GM21526 (cell line): ENCODE measurements at regions not wholly inside any gene's neighbourhood (a gene's known extent, or its start where the extent isn't known, plus 50 kb on each side); places are given as distances from the start of the nearest gene placed in this dataset.
A peak's percentile ranks its signal among the peaks of the same experiment; 100 is the strongest.

Experiments
- ATAC-seq: cut with Tn5 transposase; IDR thresholded peaks from one replicate; pipeline ENCODE4 v1.9.1; 2021; ENCODE audit warnings: moderate library complexity; ENCODE audit not compliant: unreplicated experiment, low FRiP score

GRCh38 chr14:49994951-49995561, 102.2 kb downstream of the ARF6 start:
- no peak for ATAC-seq

DNA sequence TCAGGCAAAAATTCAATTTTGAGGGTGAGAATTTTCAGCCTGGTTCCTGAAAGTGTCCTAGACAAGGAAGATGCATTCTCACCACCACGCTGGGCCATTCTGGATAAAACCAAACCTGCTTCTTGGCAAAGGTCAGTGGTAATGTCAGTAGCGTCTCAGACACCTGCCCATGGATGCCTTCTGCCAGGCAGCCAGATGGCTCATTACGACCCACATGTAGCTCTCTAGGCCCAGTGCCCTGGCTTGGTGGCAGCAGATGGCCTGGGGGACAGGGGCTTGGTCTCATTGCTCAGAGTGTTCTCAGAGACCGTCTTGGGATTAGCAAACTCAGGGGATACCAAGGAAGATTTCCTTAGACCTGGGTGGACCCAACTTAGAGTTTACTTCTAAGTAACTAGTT, 105.1 kb downstream of the ARF6 start:
- no peak for ATAC-seq

DNA sequence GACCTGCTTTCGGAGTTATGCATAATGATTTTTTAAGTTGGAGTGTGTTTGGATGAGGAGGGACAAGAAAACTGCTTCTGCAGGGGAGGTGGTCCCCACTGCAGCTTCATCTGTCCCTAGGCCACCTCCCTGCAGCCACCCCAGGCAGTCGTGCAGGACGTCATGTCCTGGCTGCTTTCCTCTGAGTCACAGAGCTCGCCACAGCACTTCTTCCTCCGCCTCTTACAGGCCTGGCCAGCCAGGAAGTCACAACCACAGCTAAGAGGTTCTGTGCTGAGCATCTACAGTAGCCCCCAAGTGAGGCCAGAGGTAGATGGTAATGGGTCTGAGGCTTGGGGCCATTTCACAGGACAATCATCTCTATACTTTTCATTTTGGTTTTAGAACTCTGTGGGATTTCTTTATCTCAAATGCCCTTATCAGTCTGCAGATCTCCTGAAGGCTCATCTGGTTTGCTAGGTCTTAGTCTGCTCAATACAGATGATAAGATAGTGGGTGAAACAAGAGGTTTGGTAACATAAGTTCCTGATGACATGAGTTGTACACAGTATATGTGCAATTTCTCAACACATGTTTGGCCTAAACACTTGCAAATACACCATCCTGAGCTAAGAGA, 106.4 kb downstream of the ARF6 start:
- ATAC-seq: peak; percentile 51

DNA sequence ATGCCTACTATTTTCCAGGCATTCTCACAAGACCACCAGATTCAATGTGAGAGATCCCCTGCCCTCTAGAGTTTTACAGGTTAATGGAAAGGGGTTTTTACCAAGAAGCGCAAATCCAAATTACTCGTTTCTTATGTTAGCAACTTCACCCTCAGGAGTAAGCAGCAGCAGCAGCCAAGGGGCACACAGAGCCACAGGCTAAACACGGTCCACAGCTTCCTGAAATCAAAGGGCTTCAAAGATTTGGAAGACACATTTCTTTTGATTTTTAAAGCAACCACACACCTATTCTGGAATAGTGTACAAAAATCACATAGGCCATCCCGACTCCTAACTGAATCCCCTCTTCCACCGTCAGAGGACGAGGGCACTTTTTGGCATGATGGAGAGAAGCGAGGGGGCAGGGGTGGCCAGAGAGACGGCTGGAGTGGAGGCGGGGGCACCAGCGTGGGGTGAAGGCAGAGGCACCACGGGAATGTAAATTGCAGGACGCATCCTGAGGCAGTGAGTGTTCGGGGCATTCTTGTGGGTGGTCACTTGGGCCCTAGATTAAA, 107.0 kb downstream of the ARF6 start:
- ATAC-seq: no peak

DNA sequence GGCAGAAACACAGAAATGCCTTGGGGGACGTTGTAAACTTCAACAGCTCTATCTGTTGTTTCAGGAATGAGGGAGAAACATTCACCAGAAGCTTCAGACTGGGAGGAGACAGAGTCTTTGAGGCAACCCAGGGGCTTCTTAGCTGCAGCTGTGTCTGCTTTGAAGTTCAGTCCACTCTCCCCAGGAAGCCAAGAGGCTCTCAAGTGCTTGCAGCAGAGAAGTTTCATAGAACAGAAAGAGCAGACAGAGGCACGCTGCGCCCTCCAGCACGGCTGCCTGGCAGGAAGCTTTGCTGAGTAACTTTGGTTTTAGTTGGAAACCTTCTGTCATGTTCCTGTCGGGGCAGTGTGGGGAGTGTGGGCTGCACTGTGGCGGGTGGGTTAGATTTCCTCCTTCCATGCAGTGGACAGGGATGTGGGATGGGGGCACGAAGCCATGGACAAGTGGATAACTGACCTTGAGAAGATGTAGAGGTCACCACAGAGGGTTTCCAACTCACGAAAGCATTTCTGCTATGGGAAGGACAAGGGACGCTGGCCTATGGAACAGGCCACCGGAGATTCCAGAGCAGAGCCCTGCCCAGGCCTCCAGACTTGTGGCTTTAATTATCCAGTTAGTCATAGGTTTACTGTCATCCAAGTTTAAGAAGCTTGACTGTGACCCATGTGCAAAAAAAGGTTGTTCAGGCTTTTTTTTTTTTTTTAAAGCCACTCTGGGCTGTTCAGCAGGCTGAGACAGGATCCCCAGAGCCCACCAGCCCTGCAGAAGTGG, 107.7 kb downstream of the ARF6 start:
- peak; percentile 22 for ATAC-seq

GRCh38 chr14:50001151-50001998, 108.5 kb downstream of the ARF6 start:
- no peak for ATAC-seq

- no peak for ATAC-seq
These were observed 109.4 kb downstream of the ARF6 start for GRCh38 chr14:50001999-50002925.

- ATAC-seq: no peak
These were observed 110.0 kb downstream of the ARF6 start for GRCh38 chr14:50002926-50003212.

GRCh38 chr14:50003213-50004021, 110.5 kb downstream of the ARF6 start:
- peak; percentile 38 for ATAC-seq

DNA sequence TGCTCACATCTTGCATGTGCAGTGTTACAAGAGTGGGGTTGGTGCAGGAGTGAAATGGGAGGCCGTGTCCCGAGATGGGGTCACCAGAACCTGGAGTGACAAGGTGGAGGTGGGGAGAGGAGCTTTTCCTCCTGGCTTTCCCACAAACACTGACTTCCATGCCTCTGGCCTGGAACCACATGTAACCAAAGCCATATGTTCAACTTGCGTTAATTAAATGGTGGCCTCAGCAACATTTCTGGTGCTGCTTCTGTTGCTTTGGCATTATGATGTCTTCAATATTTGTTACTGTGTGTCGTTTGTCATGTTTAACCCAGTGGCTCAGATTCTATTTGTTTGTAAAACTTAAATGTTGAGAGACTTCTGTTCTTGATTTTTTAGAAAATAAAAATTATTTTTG, 110.2 kb downstream of the VCPKMT start:
- no peak for ATAC-seq

DNA sequence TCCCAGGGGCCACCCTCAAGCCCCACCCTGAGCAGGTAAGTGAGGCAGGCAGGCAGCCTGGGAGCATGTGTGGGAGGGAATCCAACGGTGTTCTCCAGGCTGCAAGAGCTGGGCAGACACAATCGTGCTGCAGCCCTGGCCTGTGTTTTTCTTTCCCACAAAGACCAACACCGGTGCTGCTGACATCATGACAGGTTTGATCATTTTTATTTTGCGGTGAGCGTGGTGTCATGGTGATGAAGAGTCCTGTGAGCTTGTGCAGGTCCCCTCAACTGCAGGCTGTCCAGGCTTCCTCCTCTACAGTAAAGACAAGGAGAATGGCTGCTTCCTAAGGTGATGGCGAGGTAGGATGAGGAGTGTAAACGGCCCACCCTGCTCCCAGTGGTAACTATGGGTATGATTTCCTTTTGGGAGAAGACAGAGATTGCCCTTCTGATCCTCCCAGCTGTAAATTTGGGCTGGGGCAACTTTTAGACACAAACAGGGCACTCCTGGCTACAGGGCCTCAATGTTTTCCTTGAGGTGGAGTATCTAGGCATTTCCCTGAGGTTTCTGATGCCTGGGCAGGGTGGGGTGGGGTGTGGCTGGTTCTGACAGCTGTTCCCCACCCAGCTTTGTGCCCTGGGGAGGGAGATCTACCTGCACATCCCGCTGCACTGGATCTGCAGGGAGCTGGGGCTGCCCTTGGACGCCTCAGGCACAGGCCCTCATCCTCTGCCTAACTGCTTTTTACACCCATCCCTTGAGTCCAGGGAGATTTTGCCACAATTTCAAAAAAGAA, 109.1 kb downstream of the VCPKMT start:
- no peak for ATAC-seq

GRCh38 chr14:50008562-50008961, 107.8 kb downstream of the VCPKMT start:
- no peak for ATAC-seq

DNA sequence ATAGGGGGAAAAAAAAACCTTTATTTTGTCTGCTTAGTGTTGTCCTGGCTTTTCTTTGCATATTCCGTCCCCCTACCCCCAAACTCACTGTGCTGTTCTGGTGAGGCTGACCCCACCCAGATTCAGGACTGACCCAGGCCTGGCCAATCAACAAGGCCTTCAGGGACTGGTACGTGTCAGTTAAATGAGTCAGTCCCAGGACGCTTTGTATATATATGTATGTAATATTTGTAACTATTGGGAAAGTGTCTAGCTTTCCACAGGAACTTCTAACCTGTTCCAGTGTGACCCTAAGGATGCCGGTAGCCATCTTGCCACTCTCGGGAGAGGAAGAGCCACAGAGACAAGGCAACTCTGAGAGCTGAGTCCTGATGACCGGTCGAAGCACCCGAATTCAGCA, 107.4 kb downstream of the VCPKMT start:
- no peak for ATAC-seq

- no peak for ATAC-seq
These were observed 105.6 kb downstream of the VCPKMT start for GRCh38 chr14:50010752-50011151.

DNA sequence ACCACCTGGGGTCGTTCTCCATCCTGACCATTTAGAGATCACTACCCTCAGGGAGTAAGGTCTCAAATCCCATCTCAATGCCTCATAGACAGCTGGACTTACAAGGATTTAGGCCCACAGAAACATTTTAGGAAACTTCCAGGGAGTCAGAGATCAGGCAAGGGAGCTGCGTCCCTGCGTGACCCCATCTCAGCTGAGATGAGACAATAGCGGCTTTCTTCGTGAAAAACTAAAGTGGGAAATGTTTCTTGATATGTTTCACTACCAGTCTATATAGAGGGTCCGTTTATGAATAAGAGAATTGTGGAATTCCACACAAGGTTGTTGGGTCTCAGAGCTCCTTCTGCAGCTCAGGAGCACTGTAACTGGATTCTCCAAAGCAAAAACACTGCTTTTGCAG, 105.1 kb downstream of the VCPKMT start:
- ATAC-seq: no peak

- no peak for ATAC-seq
These were observed 103.7 kb downstream of the VCPKMT start for GRCh38 chr14:50012644-50013043.

DNA sequence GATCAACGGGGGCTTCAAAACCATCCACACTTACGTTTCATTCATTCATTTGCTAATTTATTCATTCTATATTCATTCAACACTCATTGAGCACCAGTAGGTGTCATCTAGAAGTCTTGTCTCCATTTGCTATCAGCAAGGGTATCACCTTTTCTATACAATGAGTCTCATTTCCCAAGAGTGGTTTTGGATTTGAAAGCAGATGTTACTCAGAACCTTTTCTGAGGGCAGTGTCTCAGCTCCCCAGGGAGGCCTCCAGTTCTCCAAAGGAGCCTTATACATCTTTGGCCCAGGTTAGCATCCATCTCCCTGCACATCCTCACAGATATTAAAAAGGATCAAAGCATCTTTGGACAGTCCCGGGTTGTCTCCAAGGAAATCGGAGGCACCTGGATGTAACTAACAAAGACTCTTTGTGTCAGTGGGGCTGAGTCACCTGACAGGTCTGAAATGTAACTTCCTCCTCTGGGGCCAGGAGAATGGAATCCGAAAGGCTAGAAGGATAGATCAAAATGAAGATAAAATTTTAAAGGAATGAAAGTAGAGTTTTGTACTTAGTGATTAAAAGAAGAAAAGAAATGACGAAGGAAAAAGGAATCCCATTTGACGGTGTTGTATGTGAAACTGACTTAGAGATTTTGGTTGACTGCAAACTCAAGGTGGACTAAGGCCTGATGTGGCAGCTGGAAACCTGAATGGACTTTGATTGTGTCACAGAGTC, 103.0 kb downstream of the VCPKMT start:
- ATAC-seq: no peak

DNA sequence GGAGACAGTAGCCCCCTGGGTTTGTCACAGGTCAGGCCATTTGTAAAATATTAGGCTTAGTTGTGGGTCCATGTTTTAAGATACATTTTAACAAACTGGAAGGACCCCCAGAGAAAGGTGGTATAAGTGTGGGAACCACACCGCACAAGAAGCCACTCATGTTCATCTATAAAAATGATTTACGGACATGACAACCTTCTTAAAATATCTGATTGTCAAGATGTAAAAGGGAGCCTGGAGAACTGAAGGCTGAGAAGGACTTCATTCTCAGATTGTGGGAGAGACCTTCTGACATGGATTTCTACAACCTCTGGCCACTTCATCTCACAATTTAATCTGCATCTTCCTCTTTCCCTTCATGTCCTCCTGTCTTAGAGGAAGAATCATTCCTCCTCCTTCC, 102.4 kb downstream of the VCPKMT start:
- no peak for ATAC-seq
